ENCODE measurements at regions not wholly inside any gene's neighbourhood (a gene's known extent, or its start where the extent isn't known, plus 50 kb on each side); places are given as distances from the start of the nearest gene placed in this dataset.

DNA sequence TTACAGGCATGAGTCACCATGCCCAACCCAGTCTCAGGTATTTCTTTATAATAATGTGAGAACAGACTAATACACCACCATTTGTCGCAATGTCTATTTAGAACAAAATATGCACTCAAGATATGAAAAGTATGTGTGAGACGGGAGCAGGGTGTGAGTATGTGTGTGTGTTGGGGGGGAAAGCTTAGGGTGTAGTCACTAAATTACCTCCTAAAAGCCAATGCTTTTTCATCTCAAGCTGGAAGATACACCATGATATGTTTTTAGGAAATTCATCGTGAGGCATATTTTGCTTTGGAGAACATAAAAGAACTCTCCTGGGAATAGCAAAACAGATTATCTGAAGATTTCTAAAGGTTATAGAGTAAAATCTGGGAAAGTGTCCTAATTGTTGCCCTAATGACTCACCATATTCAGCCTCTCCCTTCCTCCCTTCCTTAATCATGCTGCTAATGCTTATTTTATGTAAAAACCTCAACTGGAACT, 262.7 kb downstream of the PDHA2 start:
- DNase-seq: no peak

DNA sequence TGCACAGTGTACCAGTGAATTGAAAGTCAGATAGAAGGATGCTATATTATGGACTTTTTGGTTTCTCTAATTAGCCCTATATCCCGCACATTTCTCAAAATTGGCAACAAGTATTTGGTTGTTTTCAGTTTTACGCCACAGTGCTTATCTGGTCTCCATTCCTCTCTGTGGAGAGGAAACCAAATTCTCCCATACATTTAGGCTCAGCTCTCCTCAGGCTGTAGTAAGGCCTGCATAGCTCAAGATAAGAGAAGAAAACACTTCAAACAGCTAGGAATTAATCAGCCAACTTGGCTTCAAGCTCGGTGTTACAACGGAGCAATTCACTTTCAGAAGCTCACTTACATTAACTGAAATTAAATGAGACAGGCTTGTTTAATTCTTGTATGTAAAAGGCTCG, 263.2 kb downstream of the PDHA2 start:
- no peak for DNase-seq

DNA sequence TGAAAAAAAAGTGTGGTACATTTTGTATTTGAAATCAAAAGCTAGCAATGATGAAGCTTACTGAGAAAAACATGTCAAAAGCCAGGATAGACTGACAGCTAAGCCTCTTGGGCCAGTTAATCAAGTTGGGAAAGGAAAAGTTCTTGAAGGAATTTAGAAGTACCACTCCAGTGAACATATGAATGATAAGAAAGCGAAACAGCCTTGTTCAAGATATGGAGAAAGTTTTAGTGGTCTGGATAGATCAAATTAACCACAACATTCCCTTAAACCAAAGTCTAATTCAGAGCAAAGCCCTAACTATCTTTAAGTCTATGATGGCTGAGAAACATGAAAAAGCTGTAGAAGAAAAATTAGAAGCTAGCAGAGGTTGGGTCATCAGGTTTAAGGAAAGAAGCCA, 268.3 kb downstream of the PDHA2 start:
- DNase-seq: no peak

DNA sequence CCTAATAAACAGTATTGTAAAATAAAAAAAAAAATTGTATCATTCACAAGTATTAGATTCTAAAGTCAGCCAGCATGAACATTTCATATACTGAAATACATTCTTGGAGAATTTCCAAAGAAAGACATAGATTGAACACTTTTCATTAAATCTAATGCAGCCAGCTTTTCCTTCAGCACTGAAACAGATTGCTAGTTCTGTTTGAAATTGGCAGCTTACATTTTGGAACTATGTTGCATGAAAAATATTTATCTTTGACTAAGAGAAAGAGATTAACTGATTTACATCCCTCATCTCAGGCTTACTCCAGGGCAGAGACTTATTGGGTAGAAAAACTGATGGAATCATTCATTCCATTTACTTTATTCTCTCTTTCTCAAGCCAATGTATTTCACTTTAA, 272.7 kb downstream of the PDHA2 start:
- no peak for DNase-seq

DNA sequence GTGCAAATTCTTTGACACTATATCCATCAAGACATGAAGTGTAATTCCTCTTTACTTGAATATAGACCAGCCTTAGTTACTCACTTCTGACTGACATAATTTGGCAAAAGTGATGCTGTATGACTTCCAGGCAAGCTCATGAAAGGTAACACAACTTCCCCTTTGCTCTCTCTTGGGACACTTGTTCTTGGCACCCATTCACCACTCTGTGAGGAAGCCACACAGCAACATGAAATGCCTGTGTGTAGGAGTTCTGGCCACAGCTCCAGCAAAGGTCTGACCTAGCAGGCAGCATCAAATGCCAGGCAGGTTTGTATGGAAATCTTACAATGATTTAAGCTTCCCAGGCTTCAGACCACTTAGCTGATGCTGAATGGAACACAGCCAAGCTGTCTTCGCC, 280.3 kb downstream of the PDHA2 start:
- no peak for DNase-seq

DNA sequence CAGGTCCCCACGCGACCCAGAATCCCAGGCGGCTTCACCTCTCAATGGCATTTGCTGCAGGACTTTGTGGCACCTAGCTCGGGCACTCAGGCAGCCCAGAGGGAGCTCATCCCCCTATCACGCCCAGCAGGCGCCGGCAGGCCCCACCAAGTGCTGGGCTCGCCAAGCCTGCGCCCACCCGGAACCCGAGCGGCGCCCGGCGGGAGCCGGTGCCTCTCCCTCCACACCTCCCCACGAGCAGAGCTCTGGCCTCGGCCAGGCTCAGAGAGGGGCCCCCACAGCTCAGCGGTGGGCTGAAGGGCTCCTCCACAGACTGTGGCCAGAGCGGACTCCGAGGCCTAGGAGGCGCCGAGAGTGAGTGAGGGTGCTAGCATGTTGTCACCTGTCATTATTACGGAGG, 286.3 kb downstream of the PDHA2 start:
- no peak for DNase-seq

DNA sequence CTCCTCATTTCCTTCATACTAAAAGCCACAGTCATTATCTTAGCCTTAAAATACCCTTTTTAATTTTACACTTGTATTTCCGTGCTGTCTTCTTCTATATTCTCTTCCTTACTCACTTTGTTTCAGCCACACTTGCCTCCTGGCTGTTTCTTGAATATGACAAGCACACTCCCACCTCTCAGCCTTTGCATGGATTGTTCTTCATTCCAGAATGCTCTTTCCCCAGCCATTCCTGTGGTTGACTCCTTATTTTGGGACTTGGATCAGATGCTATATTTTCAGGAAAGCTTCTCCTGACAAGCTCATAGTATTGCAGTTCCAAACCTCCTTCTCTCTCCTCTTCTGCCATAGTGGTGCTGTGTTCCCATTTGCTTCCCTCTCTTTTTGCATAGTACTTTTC, 291.3 kb downstream of the PDHA2 start:
- no peak for DNase-seq

DNA sequence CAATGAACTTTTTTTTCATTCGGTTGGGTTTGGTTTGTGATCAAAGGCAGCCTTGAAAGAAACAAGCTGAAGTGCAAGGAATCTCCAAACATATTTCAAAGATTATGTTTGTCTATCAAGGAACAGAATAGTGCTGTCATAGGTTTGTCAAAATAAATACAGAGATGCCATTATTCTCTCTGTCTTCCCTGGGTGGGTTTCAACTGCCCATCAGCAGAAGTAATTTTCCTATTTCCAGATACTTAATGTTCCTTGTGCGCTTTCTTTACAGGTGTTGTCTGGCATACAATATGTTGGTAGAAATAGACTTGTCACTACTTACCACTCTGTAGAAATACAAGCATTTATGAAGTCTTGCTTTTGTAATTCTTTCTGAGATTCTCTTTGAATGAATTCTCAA, 294.9 kb downstream of the PDHA2 start:
- no peak for DNase-seq

DNA sequence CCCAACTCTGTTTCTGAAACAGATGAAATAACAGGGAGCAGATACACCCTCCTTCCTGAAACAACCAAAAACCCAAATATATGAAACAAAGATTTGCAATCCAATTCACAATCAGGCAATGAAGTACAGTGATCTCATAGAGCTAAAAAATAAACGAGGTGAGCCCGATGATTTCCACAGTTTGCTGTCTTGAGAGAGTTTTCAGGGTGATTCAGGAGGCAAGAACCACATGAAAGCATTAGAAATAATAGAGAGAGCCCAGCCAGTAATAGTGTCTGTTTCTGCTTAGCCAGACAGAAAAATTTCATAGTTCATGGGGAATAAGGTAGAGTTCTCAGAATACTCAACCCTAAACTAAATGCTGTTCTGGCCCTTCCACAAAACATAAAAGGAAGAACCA, 296.2 kb downstream of the PDHA2 start:
- no peak for DNase-seq

DNA sequence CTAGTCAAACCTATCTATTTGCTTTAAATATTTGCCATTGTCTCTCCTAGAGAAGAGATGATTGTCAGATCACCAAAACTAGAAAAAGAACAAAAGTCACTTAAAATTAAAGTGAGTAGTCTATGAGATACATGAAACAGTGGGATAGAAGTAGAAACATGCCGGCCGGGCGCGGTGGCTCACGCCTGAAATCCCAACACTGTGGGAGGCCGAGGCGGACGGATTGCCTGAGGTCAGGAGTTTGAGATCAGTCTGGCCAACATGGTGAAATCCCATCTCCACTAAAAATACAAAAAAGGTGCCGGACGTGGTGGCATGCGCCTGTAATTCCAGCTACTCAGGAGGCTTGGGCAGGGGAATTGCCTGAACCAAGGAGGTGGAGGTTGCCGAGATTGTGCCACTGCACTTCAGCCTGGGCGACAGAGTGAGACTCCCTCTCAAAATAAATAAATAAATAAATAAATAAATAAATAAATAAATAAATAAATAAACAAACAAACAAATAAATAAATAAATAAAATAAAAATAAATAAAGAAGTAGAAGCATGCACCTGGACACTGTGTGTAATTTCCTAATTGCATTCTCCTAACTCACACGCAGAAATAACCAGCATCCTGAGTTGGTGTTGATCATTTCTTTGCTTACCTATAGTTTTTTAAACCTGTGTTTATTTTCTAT, 299.5 kb downstream of the PDHA2 start:
- DNase-seq: no peak

DNA sequence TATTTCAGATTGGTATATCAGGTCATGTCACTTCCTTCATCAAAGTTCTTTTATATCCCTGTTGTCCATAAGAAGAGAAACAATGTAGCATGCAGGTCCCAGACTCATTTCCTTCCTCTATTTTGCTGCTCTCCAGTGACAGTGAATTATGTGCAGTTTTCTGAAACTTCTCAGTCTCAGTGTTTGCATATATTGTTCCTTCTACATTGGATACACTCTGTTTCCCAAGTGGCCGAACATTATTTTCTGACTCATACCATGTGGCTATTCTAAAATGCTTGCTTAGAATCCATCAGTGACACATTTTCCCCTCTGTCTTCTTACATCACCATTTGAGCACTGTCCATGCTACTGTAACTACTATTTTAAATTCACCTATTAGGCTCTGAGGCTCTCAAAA, 305.7 kb downstream of the PDHA2 start:
- DNase-seq: no peak

DNA sequence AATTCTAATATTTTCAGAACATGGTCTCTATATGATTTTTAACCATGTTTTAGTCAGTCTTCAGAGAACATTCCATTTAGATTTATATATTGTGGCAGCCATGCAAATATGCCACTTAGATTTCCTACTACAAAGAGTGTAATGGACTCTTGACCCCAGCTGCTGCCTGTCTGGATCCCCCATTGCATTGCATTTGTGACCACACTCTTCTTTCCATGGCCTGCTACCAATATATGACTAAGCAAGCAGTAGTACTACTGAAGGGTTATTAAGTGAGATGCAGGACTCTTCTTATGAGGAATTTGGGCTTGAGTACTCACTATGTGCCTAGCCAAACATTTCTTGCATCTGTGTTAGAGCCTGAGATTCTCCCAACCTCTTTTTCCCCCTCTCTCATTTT, 306.8 kb downstream of the PDHA2 start:
- no peak for DNase-seq

DNA sequence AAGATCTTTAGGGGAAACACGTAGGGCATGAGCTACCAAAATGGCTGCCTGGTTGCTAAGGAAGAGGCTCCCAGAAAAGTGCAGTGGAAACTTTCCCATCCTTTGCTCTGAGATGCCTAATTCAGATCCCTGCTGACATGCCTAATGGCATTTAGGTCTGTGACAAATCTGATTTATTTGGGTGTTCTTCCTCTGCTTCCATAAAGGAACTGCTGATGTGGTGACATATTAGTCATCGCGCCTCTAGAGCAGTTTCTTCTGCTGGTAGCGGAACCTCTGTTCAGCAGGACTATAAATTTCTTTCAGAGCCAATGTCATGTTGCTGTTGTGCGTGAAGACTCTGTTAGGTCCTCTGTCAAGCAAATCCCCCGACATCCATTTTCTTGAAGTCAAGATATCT, 310.0 kb downstream of the PDHA2 start:
- no peak for DNase-seq

DNA sequence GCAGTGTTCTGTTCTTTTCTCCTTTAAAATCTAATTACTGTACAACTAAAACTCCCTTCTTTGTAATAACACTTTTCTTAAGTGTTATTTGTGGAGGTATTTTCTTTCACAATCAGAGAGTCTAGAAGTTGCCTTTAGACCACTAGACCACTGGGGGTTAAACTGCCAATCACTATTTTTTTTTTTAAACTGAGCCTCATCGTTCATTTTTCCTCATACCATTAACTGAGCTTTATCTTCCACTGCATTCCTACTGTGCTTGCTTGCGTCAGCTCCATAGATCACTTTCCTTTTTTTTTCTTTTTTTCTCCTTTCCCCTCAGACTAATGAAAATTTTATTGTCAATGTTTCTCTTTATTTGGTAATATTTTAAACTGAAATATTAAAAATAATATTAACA, 310.6 kb downstream of the PDHA2 start:
- DNase-seq: no peak

DNA sequence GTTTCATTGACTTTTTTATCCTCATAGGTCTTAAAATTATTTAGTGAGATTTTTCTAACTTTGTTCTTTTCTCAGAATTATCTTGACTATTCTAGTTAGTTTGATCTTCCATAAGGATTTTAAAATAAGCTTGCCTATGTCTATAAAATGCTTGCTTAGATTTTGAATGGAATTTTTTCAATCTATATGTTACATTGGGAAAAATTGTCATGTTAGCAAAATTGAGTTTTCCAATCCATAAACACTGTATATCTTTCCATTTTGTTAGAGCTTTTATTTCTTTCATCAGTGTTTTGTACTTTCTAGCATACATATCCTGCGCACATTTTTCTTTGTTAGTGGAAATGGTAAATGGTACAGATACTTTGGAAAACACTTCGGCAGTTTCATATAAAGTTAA, 312.9 kb downstream of the PDHA2 start:
- DNase-seq: no peak

DNA sequence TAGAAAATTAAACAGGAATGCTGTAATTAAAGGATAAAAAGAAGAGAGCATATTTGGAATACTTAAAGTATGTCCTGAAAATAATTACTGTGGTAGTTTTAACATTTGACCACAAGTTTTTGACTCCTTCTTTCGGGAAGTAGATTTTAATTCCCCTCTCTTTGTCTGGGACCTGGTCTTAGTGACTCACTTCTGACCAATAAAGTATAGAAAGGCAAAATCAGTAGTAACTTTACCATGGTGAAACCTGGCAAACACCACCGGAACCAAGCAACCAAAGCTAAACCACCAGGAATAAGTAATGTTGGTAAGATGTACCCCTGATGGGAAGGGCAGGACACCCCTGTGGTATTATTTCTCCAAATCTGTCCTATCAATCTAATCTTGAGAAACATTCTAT, 314.8 kb downstream of the PDHA2 start:
- no peak for DNase-seq

DNA sequence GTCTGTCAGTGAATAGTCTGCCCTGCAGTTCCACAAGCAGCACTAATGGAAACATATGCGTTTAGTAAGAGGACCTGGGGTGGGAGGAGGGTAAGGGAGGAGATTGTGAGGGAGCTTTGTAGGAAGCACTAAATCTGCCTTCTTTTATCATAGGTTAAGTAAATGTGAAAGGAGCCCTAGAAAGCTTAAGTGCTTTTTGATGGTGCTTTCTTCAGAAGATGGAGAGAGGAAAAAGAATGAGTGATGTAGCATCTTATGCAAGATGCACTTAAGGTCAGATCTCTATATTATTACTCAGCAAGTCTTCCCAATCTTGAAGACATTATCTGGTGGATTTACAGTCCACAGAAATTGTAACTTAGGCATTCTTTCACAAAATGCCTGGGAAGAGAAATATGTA, 322.7 kb downstream of the PDHA2 start:
- no peak for DNase-seq

DNA sequence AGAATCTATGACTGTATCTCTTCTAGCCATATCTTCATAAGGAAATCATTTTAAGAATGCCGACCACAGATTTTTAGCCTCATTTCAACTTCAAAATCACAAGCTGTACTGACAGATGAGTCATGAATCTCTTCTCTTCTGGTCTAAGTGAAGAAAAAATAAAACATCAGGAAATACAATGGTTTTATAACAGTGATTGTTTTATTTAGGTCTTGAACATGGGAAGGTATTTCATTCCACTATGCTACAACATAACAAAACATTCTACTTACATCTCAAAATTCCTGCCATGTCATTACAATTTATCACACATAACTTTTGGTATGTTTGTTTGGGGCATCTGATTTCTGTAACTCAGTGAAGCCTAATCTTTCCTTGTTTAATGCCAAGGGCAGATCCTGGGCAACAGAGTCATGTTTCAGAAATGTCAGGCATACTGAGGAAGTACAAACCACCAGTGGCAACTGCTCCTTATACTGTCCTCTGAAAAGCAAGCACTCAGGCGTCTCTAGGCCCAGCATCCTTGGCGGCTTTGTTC, 325.0 kb downstream of the PDHA2 start:
- no peak for DNase-seq

DNA sequence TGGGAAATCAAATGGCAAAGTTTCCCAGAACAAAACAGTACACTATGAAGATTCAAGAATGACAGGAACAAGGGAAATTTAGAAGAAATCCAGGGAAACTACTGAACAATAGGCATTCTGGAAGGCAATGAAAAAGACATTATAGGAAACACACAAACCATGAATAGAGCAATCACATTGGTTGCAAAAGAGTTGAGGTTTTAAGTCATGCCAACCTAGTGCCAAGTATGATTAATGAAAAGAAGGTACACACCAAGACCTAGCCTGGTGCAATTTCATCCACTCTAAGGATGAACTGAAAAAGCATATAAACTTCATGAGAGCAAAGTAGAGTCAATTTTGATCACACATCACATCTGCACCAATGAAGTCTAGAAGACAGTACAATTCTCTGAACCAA, 326.9 kb downstream of the PDHA2 start:
- no peak for DNase-seq

DNA sequence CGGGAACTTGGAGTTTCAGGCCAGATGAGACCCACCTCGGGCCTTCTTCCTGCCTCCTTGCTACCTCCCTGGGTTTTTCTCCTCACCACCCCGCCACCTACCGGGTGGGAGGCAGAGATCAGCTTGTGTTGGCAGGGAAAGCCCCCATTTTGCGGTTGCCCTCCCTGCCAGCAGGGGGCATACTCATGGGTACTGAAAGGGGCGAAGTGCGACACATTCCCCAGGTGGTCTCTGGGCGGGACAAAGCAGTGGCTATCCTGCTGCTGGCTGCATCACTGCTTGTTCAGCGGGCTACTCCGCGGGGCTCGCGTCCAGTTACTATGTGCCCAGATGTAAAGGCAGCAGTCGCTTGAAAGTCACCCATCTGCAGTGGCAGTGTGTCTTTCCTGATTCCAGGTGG, 330.3 kb downstream of the PDHA2 start:
- DNase-seq: no peak

DNA sequence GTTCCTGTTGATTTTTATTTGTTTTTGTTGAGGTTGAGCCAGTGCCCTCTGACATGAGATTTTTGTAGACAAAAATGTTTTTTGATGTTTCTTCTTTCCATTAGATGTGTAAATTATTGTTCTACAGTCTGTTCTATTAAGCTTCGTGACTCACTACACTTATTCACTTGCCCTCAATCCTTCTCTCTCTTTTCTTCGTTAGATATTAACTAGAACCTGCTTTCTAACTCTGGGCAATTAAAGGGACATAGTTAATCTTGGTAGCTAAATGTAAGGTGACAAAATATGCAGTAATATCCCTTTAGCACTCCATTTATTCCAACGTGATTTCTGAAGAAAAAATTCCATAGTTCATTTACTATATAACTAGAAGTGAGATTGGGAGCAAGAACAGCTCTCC, 333.9 kb downstream of the PDHA2 start:
- no peak for DNase-seq

DNA sequence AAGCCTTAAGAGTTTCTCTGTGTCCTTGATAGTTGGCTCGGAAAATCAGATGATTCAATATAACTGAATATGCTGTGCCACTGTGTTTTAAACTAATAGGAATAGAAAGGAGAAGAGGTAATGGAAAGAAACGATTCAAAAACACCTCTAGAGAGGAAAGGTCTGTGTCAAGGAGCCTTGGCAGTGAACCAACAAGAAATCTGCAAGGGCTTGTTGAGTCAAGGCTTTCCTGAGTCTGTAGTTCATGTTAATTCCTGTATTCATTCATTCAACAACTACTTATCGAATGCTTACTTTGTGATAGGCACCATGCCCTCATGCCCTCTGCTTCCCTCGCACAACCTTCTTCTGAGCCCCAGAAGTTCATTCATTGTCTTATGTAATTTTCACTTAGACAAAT, 336.0 kb downstream of the PDHA2 start:
- no peak for DNase-seq

DNA sequence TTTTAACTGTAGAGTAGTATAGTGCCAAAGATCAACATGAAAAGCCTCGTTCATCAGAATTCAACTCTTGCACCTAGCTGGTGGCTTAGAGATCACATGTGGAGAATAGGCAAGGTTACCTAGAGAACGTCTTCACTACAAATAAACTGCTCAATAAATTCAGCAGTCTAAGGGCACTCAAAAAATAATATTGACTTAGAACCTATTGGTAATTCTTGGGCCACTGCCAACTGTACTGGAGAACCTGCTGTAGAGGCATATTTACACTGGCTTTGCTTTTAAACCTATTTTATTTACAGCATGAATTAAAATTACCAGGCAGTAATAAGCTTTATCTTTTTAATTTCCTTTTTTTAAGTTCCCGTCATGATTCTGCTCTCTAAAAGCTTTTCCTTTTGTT, 343.7 kb downstream of the PDHA2 start:
- DNase-seq: no peak

DNA sequence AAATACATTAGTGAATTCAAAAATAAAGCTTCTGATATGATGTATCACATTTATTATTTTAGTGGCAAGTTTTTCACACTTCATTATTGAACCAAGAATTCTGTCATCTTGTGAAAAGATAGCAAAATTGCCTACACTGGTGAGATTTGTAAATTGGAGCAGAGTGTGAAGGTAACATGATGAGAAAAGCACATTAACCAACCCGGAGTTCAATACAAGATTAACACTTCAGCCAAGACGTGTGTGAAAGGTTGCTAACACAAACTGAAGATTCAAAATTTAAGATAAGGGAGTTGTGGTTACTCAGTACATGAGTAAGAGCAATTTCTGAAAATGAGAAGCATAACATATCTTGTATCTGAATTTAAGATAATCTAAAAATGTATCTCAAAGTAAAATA, 346.7 kb downstream of the PDHA2 start:
- no peak for DNase-seq

DNA sequence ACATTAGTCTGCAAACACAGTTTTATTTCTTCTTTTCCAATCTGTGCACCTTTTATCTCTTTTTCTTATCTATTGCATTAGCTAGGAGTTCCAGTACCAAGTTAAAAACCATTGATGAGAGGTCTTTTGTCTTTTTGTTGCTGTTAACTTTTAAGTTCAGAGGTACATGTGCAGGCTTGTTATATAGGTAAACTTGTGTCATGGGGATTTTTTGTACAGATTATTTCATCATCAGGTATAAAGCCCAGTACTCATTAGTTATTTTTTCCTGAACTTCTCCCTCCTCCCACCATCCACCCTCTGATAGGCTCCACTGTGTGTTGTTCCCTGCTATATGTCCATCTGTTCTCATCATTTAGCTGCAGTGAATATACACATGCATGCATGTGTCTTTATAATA, 349.9 kb downstream of the PDHA2 start:
- DNase-seq: no peak

Measured in NCI-H1694 treated with DMSO at 0.1 percent for 48 hours (cell line).